ENCODE measurements at regions not wholly inside any gene's neighbourhood (a gene's known extent, or its start where the extent isn't known, plus 50 kb on each side); places are given as distances from the start of the nearest gene placed in this dataset.

GRCh38 chr7:27412164-27412563 is 169.6 kb downstream of the EVX1 start:
- TF ChIP-seq CTCF (IDR thresholded peaks at IDR 0.05) (no peak), POLR2A (IDR thresholded peaks at IDR 0.05) (no peak)
